Rectal smooth muscle tissue (tissue), 1 donor: ENCODE measurements at regions not wholly inside any gene's neighbourhood (a gene's known extent, or its start where the extent isn't known, plus 50 kb on each side); places are given as distances from the start of the nearest gene placed in this dataset.

Experiments used
- H3K27ac ChIP-seq: one replicate; pipeline ENCODE4 v1.7.0; 2013; ENCODE audit warnings: low read depth, low read length, inconsistent platforms
- H3K27me3 ChIP-seq: one replicate; pipeline ENCODE4 v1.7.0; 2013; ENCODE audit warnings: low read length; ENCODE audit not compliant: control insufficient read depth, insufficient read depth
- H3K36me3 ChIP-seq: one replicate; pipeline ENCODE4 v1.7.0; 2013; ENCODE audit warnings: low read length; ENCODE audit not compliant: control insufficient read depth, insufficient read depth
- H3K4me1 ChIP-seq: one replicate; pipeline ENCODE4 v1.7.0; 2013; ENCODE audit warnings: low read length; ENCODE audit not compliant: control insufficient read depth, insufficient read depth
- H3K4me3 ChIP-seq: one replicate; pipeline ENCODE4 v1.7.0; 2013; ENCODE audit warnings: low read length
- H3K9ac ChIP-seq: one replicate; pipeline ENCODE4 v1.7.0; 2013; ENCODE audit warnings: low read length

GRCh38 chr1:95927061-95927460, 693.1 kb downstream of the RWDD3 start:
- Histone ChIP-seq H3K4me3 (no peak overlapping the region), H3K9ac (no peak overlapping the region), H3K4me1 (peaks cover 2% of the 10 kb centered on the region), H3K36me3 (no peaks in the 10 kb centered on the region), H3K27ac (no peak overlapping the region), H3K27me3 (no peaks in the 10 kb centered on the region)

- peaks cover 7% of the 10 kb centered on the region for H3K4me1 ChIP-seq
- no peak overlapping the region for H3K27ac ChIP-seq
- H3K36me3 ChIP-seq, result no peaks in the 10 kb centered on the region
- no peak overlapping the region for H3K9ac ChIP-seq
- no peaks in the 10 kb centered on the region for H3K27me3 ChIP-seq
- no peak overlapping the region for H3K4me3 ChIP-seq
These were observed 701.7 kb downstream of the RWDD3 start for GRCh38 chr1:95935719-95936118.

GRCh38 chr1:95941121-95941798, 707.2 kb downstream of the RWDD3 start:
- H3K4me1 ChIP-seq, result no peaks in the 10 kb centered on the region

GRCh38 chr1:95948023-95948422, 714.0 kb downstream of the RWDD3 start:
- no peaks in the 10 kb centered on the region for H3K36me3 ChIP-seq
- H3K27me3 ChIP-seq, result no peaks in the 10 kb centered on the region
- H3K4me3 ChIP-seq, result no peak overlapping the region
- no peaks in the 10 kb centered on the region for H3K4me1 ChIP-seq
- H3K9ac ChIP-seq, result no peak overlapping the region
- no peak overlapping the region for H3K27ac ChIP-seq

More at GRCh38 chr1:95941121-95941798, 707.2 kb downstream of the RWDD3 start:
- Histone ChIP-seq H3K36me3 (no peaks in the 10 kb centered on the region), H3K27ac (no peak overlapping the region), H3K4me3 (no peak overlapping the region), H3K9ac (no peak overlapping the region), H3K27me3 (no peaks in the 10 kb centered on the region)

- Histone ChIP-seq H3K4me3 (no peak overlapping the region), H3K9ac (no peak overlapping the region), H3K36me3 (no peaks in the 10 kb centered on the region), H3K27ac (no peak overlapping the region), H3K4me1 (no peaks in the 10 kb centered on the region), H3K27me3 (no peaks in the 10 kb centered on the region)
These were observed 717.5 kb downstream of the RWDD3 start for GRCh38 chr1:95951371-95952102.

- Histone ChIP-seq H3K9ac (no peak overlapping the region), H3K4me3 (no peak overlapping the region), H3K36me3 (no peaks in the 10 kb centered on the region), H3K27me3 (no peaks in the 10 kb centered on the region), H3K4me1 (no peaks in the 10 kb centered on the region), H3K27ac (no peak overlapping the region)
These were observed 719.0 kb downstream of the RWDD3 start for GRCh38 chr1:95953015-95953414.

- Histone ChIP-seq H3K4me1 (no peaks in the 10 kb centered on the region), H3K36me3 (no peaks in the 10 kb centered on the region), H3K27me3 (no peaks in the 10 kb centered on the region), H3K4me3 (no peak overlapping the region), H3K27ac (no peak overlapping the region), H3K9ac (no peak overlapping the region)
These were observed 720.6 kb downstream of the RWDD3 start for GRCh38 chr1:95954585-95954984.

- no peak overlapping the region for H3K27ac ChIP-seq
- no peaks in the 10 kb centered on the region for H3K27me3 ChIP-seq
- H3K4me3 ChIP-seq, result no peak overlapping the region
- H3K36me3 ChIP-seq, result no peaks in the 10 kb centered on the region
- H3K4me1 ChIP-seq, result no peaks in the 10 kb centered on the region
- H3K9ac ChIP-seq, result no peak overlapping the region
These were observed 722.2 kb downstream of the RWDD3 start for GRCh38 chr1:95956215-95956614.

- Histone ChIP-seq H3K36me3 (no peaks in the 10 kb centered on the region), H3K27me3 (no peaks in the 10 kb centered on the region), H3K9ac (no peak overlapping the region), H3K4me1 (no peaks in the 10 kb centered on the region), H3K27ac (no peak overlapping the region), H3K4me3 (no peak overlapping the region)
These were observed 723.7 kb downstream of the RWDD3 start for GRCh38 chr1:95957748-95958147.

- no peak overlapping the region for H3K9ac ChIP-seq
- no peak overlapping the region for H3K4me3 ChIP-seq
- no peaks in the 10 kb centered on the region for H3K4me1 ChIP-seq
- no peaks in the 10 kb centered on the region for H3K36me3 ChIP-seq
- H3K27ac ChIP-seq, result no peak overlapping the region
- no peaks in the 10 kb centered on the region for H3K27me3 ChIP-seq
These were observed 732.9 kb downstream of the RWDD3 start for GRCh38 chr1:95966866-95967265.

GRCh38 chr1:95974586-95974985, 740.6 kb downstream of the RWDD3 start:
- Histone ChIP-seq H3K36me3 (no peaks in the 10 kb centered on the region), H3K4me3 (no peak overlapping the region)

GRCh38 chr1:95982711-95983110, 738.9 kb upstream of the PTBP2 start:
- H3K9ac ChIP-seq, result no peak overlapping the region
- no peaks in the 10 kb centered on the region for H3K4me1 ChIP-seq
- no peaks in the 10 kb centered on the region for H3K36me3 ChIP-seq
- no peak overlapping the region for H3K27ac ChIP-seq
- H3K27me3 ChIP-seq, result no peaks in the 10 kb centered on the region
- no peak overlapping the region for H3K4me3 ChIP-seq

More at GRCh38 chr1:95974586-95974985, 740.6 kb downstream of the RWDD3 start:
- Histone ChIP-seq H3K4me1 (no peaks in the 10 kb centered on the region), H3K27ac (no peak overlapping the region), H3K9ac (no peak overlapping the region), H3K27me3 (no peaks in the 10 kb centered on the region)

- Histone ChIP-seq H3K36me3 (no peaks in the 10 kb centered on the region), H3K27me3 (no peaks in the 10 kb centered on the region), H3K4me3 (no peak overlapping the region), H3K27ac (no peak overlapping the region), H3K9ac (no peak overlapping the region), H3K4me1 (no peaks in the 10 kb centered on the region)
These were observed 737.8 kb upstream of the PTBP2 start for GRCh38 chr1:95983831-95984230.
